GM23338 (cell line): ENCODE measurements at regions not wholly inside any gene's neighbourhood (a gene's known extent, or its start where the extent isn't known, plus 50 kb on each side); places are given as distances from the start of the nearest gene placed in this dataset.

ENCODE experiments used
- ATAC-seq: fragments of 200-7000 bp; cut with Tn5 transposase; 3 replicates; pipeline ENCODE4 v1.9.1; 2020
- DNase-seq: peaks from one replicate; pipeline ENCODE4 v3.0.0-alpha.2; 2015; ENCODE audit warnings: low spot score
- H2AFZ ChIP-seq: fragments of 200-600 bp; sonication (generic); 2 replicates; pipeline ENCODE4 v1.8.0; 2016; ENCODE audit warnings: antibody characterized with exemption, mild to moderate bottlenecking, moderate library complexity
- H3F3A ChIP-seq: fragments of 200-600 bp; sonication (generic); replicated peaks from 2 replicates; pipeline ENCODE4 v1.8.0; 2017; ENCODE audit warnings: antibody characterized with exemption, mixed run types, low read depth
- H3K27ac ChIP-seq: fragments of 200-600 bp; sonication (generic); 2 replicates; pipeline ENCODE4 v1.6.1; 2016; ENCODE audit warnings: low read depth
- H3K27me3 ChIP-seq: fragments of 200-600 bp; sonication (generic); 2 replicates; pipeline ENCODE4 v1.8.0; 2016; ENCODE audit warnings: mild to moderate bottlenecking, mixed run types, moderate library complexity; ENCODE audit not compliant: insufficient read depth
- H3K36me3 ChIP-seq: fragments of 200-600 bp; sonication (generic); 2 replicates; pipeline ENCODE4 v1.8.0; 2016; ENCODE audit warnings: mild to moderate bottlenecking; ENCODE audit not compliant: insufficient read depth
- H3K4me1 ChIP-seq: fragments of 200-600 bp; sonication (generic); 2 replicates; pipeline ENCODE4 v1.8.0; 2016; ENCODE audit warnings: mild to moderate bottlenecking, moderate library complexity; ENCODE audit not compliant: insufficient read depth
- H3K4me2 ChIP-seq: fragments of 200-600 bp; sonication (generic); 2 replicates; pipeline ENCODE4 v1.7.1; 2017; ENCODE audit warnings: mixed run types
- H3K4me3 ChIP-seq: fragments of 200-600 bp; sonication (generic); 2 replicates; pipeline ENCODE4 v1.6.1; 2016; ENCODE audit warnings: mixed run types
- H3K79me2 ChIP-seq: fragments of 200-600 bp; sonication (generic); replicated peaks from 2 replicates; pipeline ENCODE4 v1.8.0; 2017; ENCODE audit warnings: mild to moderate bottlenecking; ENCODE audit not compliant: insufficient read depth
- H3K9me2 ChIP-seq: fragments of 200-600 bp; sonication (generic); 2 replicates; pipeline ENCODE4 v1.8.0; 2017; ENCODE audit not compliant: insufficient read depth
- H4K20me1 ChIP-seq: fragments of 200-600 bp; sonication (generic); replicated peaks from 2 replicates; pipeline ENCODE4 v1.8.0; 2017; ENCODE audit warnings: mild to moderate bottlenecking; ENCODE audit not compliant: insufficient read depth
- H3K27ac Mint-ChIP-seq: 2 replicates; pipeline ENCODE4 v1.8.0; 2020; ENCODE audit warnings: inconsistent platforms, mild to moderate bottlenecking, moderate library complexity, mixed read lengths
- H3K27me3 Mint-ChIP-seq: 3 replicates; pipeline ENCODE4 v1.8.0; 2022; ENCODE audit warnings: low read depth, mild to moderate bottlenecking, moderate library complexity, mixed read lengths, inconsistent platforms; ENCODE audit not compliant: insufficient read depth, poor library complexity
- H3K36me3 Mint-ChIP-seq: 3 replicates; pipeline ENCODE4 v1.8.0; 2021; ENCODE audit warnings: low read depth, mild to moderate bottlenecking, inconsistent platforms, moderate library complexity, mixed read lengths
- H3K4me1 Mint-ChIP-seq: 3 replicates; pipeline ENCODE4 v1.8.0; 2020; ENCODE audit warnings: mild to moderate bottlenecking, inconsistent platforms, mixed read lengths
- H3K4me3 Mint-ChIP-seq: 3 replicates; pipeline ENCODE4 v1.8.0; 2021; ENCODE audit warnings: moderate library complexity, mild to moderate bottlenecking, inconsistent platforms, mixed read lengths
- H3K9me3 Mint-ChIP-seq: 3 replicates; pipeline ENCODE4 v1.8.0; 2020; ENCODE audit warnings: moderate library complexity, mild to moderate bottlenecking, inconsistent platforms, mixed read lengths
- CREB1 ChIP-seq: fragments of 250-450 bp; sonication (Bioruptor Pico); IDR thresholded peaks from 2 replicates; pipeline ENCODE4 v1.5.0; 2020; ENCODE audit warnings: low read depth, mild to moderate bottlenecking, moderate library complexity
- CTCF ChIP-seq, 2 experiments: fragments of 200-600 bp in 1 of 2; sonication (generic) in 1 of 2; conservative IDR thresholded peaks; 2 replicates each; pipeline versions ENCODE4 v1.5.1 to v1.6.1; 2016 to 2017; ENCODE audit warnings: antibody characterized with exemption in 2 of 2, low read depth in 2 of 2, mild to moderate bottlenecking in 2 of 2, moderate library complexity in 1 of 2
- EZH2 ChIP-seq: fragments of 200-600 bp; sonication (generic); IDR thresholded peaks from one replicate; pipeline ENCODE4 v1.8.0; 2017; ENCODE audit warnings: antibody characterized with exemption, mild to moderate bottlenecking, low read depth; ENCODE audit not compliant: unreplicated experiment
- EZH2phosphoT487 ChIP-seq: fragments of 200-600 bp; sonication (generic); IDR thresholded peaks from one replicate; pipeline ENCODE4 v1.8.1; 2018; ENCODE audit warnings: antibody characterized with exemption; ENCODE audit not compliant: unreplicated experiment
- JUNB ChIP-seq: IDR thresholded peaks from one replicate; pipeline ENCODE4 v1.6.1; 2016; ENCODE audit warnings: antibody characterized with exemption; ENCODE audit not compliant: unreplicated experiment
- NANOG ChIP-seq: IDR thresholded peaks from 2 replicates; pipeline ENCODE4 v1.6.1; 2016; ENCODE audit warnings: antibody characterized with exemption, borderline replicate concordance
- POLR2AphosphoS5 ChIP-seq: IDR thresholded peaks from 2 replicates; pipeline ENCODE4 v1.6.1; 2016; ENCODE audit warnings: antibody characterized with exemption, low read depth
- STAT1 ChIP-seq: IDR thresholded peaks from one replicate; pipeline ENCODE4 v1.6.1; 2016; ENCODE audit warnings: antibody characterized with exemption; ENCODE audit not compliant: unreplicated experiment
- ZNF114 ChIP-seq: fragments of 250-450 bp; sonication (Bioruptor Pico); IDR thresholded peaks from 2 replicates; pipeline ENCODE4 v1.5.0; 2020; ENCODE audit warnings: mild to moderate bottlenecking, moderate library complexity
- ZNF331 ChIP-seq: fragments of 250-450 bp; sonication (Bioruptor Pico); IDR thresholded peaks from 2 replicates; pipeline ENCODE4 v1.5.0; 2020; ENCODE audit warnings: low read depth, mild to moderate bottlenecking, moderate library complexity
- TF ChIP-seq, protein P1 (sequence below): IDR thresholded peaks from one replicate; pipeline ENCODE4 v1.6.1; 2018; ENCODE audit warnings: antibody characterized with exemption; ENCODE audit not compliant: unreplicated experiment
- TF ChIP-seq, protein P2 (sequence below): IDR thresholded peaks from 2 replicates; pipeline ENCODE4 v1.6.1; 2016; ENCODE audit warnings: antibody characterized with exemption

- TF ChIP-seq, protein P1, sequence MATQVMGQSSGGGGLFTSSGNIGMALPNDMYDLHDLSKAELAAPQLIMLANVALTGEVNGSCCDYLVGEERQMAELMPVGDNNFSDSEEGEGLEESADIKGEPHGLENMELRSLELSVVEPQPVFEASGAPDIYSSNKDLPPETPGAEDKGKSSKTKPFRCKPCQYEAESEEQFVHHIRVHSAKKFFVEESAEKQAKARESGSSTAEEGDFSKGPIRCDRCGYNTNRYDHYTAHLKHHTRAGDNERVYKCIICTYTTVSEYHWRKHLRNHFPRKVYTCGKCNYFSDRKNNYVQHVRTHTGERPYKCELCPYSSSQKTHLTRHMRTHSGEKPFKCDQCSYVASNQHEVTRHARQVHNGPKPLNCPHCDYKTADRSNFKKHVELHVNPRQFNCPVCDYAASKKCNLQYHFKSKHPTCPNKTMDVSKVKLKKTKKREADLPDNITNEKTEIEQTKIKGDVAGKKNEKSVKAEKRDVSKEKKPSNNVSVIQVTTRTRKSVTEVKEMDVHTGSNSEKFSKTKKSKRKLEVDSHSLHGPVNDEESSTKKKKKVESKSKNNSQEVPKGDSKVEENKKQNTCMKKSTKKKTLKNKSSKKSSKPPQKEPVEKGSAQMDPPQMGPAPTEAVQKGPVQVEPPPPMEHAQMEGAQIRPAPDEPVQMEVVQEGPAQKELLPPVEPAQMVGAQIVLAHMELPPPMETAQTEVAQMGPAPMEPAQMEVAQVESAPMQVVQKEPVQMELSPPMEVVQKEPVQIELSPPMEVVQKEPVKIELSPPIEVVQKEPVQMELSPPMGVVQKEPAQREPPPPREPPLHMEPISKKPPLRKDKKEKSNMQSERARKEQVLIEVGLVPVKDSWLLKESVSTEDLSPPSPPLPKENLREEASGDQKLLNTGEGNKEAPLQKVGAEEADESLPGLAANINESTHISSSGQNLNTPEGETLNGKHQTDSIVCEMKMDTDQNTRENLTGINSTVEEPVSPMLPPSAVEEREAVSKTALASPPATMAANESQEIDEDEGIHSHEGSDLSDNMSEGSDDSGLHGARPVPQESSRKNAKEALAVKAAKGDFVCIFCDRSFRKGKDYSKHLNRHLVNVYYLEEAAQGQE: no peak
- TF ChIP-seq JUNB: no peak
- TF ChIP-seq ZNF114 (CRISPR knock-in tag): no peak
- no peak for TF ChIP-seq CREB1 (CRISPR knock-in tag)
- no peak for TF ChIP-seq CTCF (conservative IDR thresholded peaks at IDR 0.05; ENCODE audit: low read depth in 2 of 2)
Measured at GRCh38 chr1:232249339-232249738, 380.6 kb downstream of the SIPA1L2 start (continued).

DNA sequence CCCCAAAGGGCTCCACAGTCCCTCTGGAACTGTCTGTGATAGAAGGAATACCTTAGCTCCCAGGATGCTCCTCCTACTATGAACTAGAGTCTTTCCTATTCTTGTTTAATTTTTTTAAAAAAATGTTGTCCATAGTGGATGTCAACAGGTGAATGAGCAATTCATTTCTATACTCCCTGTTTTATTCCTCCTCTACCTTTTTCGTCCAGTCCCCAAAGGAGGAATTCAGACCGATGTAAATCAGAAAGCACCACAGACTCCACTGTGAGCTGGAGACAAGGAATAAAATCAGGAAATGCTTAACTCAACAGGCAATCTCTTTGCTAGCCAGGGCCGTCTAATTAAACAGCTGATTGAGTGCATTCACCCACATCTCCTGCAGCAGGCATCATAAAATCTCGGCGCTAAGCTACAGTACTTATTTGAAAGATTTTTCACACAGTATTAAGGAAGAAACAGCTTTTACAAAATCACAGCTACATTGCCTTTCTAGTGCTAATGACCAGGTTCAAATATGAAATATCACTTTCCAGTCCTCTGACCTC, 381.6 kb downstream of the SIPA1L2 start:
- ATAC-seq (no peak), DNase-seq (no peak)
- H3K4me1 Mint-ChIP-seq: peaks cover 46% of the 10 kb centered on the region
- H3K27ac Mint-ChIP-seq: no peak overlapping the region
- peaks cover 33% of the 10 kb centered on the region for H3K4me1 ChIP-seq
- no peaks in the 10 kb centered on the region for H3K36me3 ChIP-seq
- H3K27ac ChIP-seq: no peak overlapping the region
- no peaks in the 10 kb centered on the region for H3K79me2 ChIP-seq
- H3K9me3 Mint-ChIP-seq: no peaks in the 10 kb centered on the region
- no peaks in the 10 kb centered on the region for H3F3A ChIP-seq
- no peaks in the 10 kb centered on the region for H4K20me1 ChIP-seq
- H3K4me3 Mint-ChIP-seq: no peak overlapping the region
- H3K27me3 ChIP-seq: peaks cover 61% of the 10 kb centered on the region
- H3K9me2 ChIP-seq: no peaks in the 10 kb centered on the region
- no peak overlapping the region for H2AFZ ChIP-seq
- TF ChIP-seq NANOG (no peak), STAT1 (no peak), EZH2phosphoT487 (no peak)
- no peak overlapping the region for H3K4me2 ChIP-seq
- no peak overlapping the region for H3K4me3 ChIP-seq
- peaks cover 25% of the 10 kb centered on the region for H3K27me3 Mint-ChIP-seq
- no peaks in the 10 kb centered on the region for H3K36me3 Mint-ChIP-seq

DNA sequence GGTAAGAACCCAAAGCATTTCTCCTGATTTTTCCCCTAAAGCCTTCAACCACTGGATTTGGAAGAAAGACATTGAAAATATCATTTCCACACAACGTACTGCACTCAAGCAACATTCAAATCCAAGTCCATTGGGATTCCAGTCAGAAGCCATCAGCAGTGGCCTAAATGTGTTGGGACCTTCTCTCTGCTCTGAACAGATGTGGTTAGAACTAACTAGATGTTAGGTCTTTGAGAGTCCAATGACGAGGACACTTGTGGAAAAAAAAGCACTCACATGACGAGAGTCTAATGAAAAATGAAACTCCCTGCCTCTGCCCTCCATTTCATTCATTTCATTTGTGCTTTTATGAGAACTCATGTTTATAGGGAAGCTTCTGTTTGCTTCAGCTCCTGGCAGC, 382.3 kb downstream of the SIPA1L2 start:
- H3K9me2 ChIP-seq: no peaks in the 10 kb centered on the region
- no peak overlapping the region for H3K4me2 ChIP-seq
- H3K27me3 Mint-ChIP-seq: peaks cover 19% of the 10 kb centered on the region
- no peak overlapping the region for H3K27ac ChIP-seq
- peaks cover 39% of the 10 kb centered on the region for H3K4me1 Mint-ChIP-seq
- H3K79me2 ChIP-seq: no peaks in the 10 kb centered on the region
- H3K9me3 Mint-ChIP-seq: no peaks in the 10 kb centered on the region
- no peaks in the 10 kb centered on the region for H3K36me3 Mint-ChIP-seq
- DNase-seq (no peak), ATAC-seq (no peak)
- no peaks in the 10 kb centered on the region for H4K20me1 ChIP-seq
- peaks cover 28% of the 10 kb centered on the region for H3K4me1 ChIP-seq
- H3K4me3 ChIP-seq: no peak overlapping the region
- no peak overlapping the region for H3K4me3 Mint-ChIP-seq
- H3K27me3 ChIP-seq: peaks cover 55% of the 10 kb centered on the region
- H3K27ac Mint-ChIP-seq: no peak overlapping the region
- H3K36me3 ChIP-seq: no peaks in the 10 kb centered on the region
- no peak for TF ChIP-seq CREB1 (CRISPR knock-in tag)
- TF ChIP-seq POLR2AphosphoS5: no peak
- TF ChIP-seq, protein P1: no peak
- TF ChIP-seq EZH2: no peak
- no peak for TF ChIP-seq EZH2phosphoT487
- TF ChIP-seq ZNF331 (CRISPR knock-in tag): no peak
- TF ChIP-seq, protein P2, sequence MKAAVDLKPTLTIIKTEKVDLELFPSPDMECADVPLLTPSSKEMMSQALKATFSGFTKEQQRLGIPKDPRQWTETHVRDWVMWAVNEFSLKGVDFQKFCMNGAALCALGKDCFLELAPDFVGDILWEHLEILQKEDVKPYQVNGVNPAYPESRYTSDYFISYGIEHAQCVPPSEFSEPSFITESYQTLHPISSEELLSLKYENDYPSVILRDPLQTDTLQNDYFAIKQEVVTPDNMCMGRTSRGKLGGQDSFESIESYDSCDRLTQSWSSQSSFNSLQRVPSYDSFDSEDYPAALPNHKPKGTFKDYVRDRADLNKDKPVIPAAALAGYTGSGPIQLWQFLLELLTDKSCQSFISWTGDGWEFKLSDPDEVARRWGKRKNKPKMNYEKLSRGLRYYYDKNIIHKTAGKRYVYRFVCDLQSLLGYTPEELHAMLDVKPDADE: no peak
- no peaks in the 10 kb centered on the region for H3F3A ChIP-seq
- H2AFZ ChIP-seq: no peak overlapping the region
